ENCODE measurements at regions not wholly inside any gene's neighbourhood (a gene's known extent, or its start where the extent isn't known, plus 50 kb on each side); places are given as distances from the start of the nearest gene placed in this dataset.
"Not testable (repeated sequence)": the region's sequence is repeated elsewhere in the genome, so short reads cannot be mapped to it uniquely, and the experiment has no call there.

- no peak for DNase-seq (ENCODE audit: low read depth, low spot score)
- H3K4me3 ChIP-seq (ENCODE audit: low read depth, low read length) = no peak overlapping the region
- CTCF ChIA-PET = no interaction called here
- POLR2A ChIA-PET = no interaction called here
- TF ChIP-seq, protein P1, sequence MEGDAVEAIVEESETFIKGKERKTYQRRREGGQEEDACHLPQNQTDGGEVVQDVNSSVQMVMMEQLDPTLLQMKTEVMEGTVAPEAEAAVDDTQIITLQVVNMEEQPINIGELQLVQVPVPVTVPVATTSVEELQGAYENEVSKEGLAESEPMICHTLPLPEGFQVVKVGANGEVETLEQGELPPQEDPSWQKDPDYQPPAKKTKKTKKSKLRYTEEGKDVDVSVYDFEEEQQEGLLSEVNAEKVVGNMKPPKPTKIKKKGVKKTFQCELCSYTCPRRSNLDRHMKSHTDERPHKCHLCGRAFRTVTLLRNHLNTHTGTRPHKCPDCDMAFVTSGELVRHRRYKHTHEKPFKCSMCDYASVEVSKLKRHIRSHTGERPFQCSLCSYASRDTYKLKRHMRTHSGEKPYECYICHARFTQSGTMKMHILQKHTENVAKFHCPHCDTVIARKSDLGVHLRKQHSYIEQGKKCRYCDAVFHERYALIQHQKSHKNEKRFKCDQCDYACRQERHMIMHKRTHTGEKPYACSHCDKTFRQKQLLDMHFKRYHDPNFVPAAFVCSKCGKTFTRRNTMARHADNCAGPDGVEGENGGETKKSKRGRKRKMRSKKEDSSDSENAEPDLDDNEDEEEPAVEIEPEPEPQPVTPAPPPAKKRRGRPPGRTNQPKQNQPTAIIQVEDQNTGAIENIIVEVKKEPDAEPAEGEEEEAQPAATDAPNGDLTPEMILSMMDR (IDR thresholded peaks at IDR 0.05; ENCODE audit: insufficient read depth, low read length, missing control alignments) = no peak
Observed at GRCh38 chr11:87535513-87535912, 497.8 kb downstream of the TMEM135 start.

DNA sequence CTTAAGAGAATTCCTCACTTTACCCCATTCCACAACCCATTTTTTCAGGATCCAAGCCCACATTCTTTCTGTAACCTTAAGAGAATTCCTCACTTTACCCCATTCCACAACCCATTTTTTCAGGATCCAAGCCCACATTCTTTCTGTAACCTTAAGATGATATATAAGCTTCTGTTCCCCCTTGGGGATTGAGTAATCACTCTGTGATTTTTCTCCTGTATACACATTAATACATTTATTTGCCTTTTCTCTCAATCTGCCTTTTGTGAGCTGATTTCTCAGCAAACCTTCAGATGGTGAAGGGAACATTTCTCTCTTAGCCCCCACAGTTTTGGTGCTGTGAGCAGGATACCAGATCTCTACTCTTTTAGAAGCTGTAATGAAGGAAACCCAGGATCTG lies 494.1 kb downstream of the TMEM135 start:
- CTCF ChIA-PET; DNase-seq (ENCODE audit: low read depth, low spot score); POLR2A ChIA-PET; H3K4me3 ChIP-seq (ENCODE audit: low read depth, low read length): not testable (repeated sequence)

DNA sequence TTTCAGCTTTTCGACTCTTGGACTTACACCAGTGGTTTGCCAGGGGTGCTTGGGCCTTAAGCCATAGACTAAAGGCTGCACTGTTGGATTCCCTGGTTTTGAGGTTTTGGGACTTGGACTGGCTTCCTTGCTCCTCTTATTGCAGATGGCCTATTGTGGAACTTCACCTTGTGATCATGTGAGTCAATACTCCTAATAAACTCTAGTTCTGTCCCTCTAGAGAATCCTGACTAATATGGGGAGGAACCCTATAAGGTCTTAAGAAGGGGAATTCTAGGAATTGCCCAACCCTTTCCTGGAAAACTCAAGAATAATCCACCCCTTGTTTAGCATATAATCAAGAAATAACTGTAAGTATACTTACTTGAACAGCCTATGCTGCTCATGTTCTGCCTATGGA lies 491.8 kb downstream of the TMEM135 start:
- ChIA-PET CTCF (no interaction called here), POLR2A (no interaction called here)
- TF ChIP-seq, protein P1 (IDR thresholded peaks at IDR 0.05; ENCODE audit: insufficient read depth, low read length, missing control alignments) = no peak
- H3K4me3 ChIP-seq (ENCODE audit: low read depth, low read length) = no peak overlapping the region
- no peak for DNase-seq (ENCODE audit: low read depth, low spot score)

DNA sequence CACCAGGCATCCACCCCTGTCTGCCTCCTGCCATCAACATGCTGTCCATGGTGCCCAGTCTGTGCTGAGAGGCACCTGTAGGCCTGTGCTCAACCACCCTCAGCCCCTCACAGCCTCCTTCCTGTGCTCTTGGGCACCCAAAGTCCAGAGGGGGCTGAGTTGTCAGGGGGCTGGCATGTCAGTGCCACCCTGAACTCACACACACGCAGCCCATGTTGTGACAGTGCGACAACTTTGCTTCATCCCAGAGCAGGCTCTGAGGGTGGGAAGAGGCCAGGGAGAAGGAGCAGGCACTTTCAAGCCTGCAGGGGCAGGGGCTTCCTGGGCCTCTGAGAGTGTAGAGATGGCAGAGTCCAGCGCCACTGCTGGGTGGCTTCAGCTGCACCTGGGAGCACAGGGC lies 491.0 kb downstream of the TMEM135 start:
- ChIA-PET POLR2A (no interaction called here), CTCF (no interaction called here)
- TF ChIP-seq, protein P1 (IDR thresholded peaks at IDR 0.05; ENCODE audit: insufficient read depth, low read length, missing control alignments) = no peak
- no peak overlapping the region for H3K4me3 ChIP-seq (ENCODE audit: low read depth, low read length)
- DNase-seq (ENCODE audit: low read depth, low spot score) = no peak

GRCh38 chr11:87523276-87523675 lies 485.5 kb downstream of the TMEM135 start:
- no peak overlapping the region for H3K4me3 ChIP-seq (ENCODE audit: low read depth, low read length)
- POLR2A ChIA-PET = no interaction called here
- no peak for DNase-seq (ENCODE audit: low read depth, low spot score)
- TF ChIP-seq, protein P1 (IDR thresholded peaks at IDR 0.05; ENCODE audit: insufficient read depth, low read length, missing control alignments) = no peak
- CTCF ChIA-PET = no interaction called here

GRCh38 chr11:87518266-87518665 lies 480.5 kb downstream of the TMEM135 start:
- DNase-seq (ENCODE audit: low read depth, low spot score) = no peak
- H3K4me3 ChIP-seq (ENCODE audit: low read depth, low read length) = no peak overlapping the region
- POLR2A ChIA-PET = no interaction called here
- TF ChIP-seq, protein P1 (IDR thresholded peaks at IDR 0.05; ENCODE audit: insufficient read depth, low read length, missing control alignments) = no peak
- CTCF ChIA-PET = no interaction called here

DNA sequence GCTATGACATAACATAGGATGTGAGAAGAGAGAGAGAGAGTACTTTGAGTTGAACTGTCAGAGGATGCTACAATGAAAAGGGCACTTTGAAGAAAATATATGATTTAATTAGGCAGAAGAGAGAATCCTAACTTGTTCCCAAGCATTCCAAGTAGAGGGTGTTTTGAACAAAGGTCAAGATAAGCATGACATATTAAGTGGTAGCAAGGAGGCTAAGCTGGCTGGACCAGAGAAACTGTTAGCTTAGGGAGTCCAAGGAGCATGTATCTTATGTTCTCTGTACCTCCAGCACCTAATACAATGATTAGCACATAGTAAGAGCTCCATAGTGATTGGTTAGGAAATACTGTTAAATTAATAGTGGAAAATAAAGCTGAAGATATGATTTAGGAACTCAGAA lies 479.6 kb downstream of the TMEM135 start:
- CTCF ChIA-PET = no interaction called here
- POLR2A ChIA-PET = no interaction called here
- DNase-seq (ENCODE audit: low read depth, low spot score) = no peak
- no peak overlapping the region for H3K4me3 ChIP-seq (ENCODE audit: low read depth, low read length)
- TF ChIP-seq, protein P1 (IDR thresholded peaks at IDR 0.05; ENCODE audit: insufficient read depth, low read length, missing control alignments) = no peak

GRCh38 chr11:87507722-87508121 lies 470.0 kb downstream of the TMEM135 start:
- H3K4me3 ChIP-seq (ENCODE audit: low read depth, low read length); DNase-seq (ENCODE audit: low read depth, low spot score); POLR2A ChIA-PET; CTCF ChIA-PET: not testable (repeated sequence)

DNA sequence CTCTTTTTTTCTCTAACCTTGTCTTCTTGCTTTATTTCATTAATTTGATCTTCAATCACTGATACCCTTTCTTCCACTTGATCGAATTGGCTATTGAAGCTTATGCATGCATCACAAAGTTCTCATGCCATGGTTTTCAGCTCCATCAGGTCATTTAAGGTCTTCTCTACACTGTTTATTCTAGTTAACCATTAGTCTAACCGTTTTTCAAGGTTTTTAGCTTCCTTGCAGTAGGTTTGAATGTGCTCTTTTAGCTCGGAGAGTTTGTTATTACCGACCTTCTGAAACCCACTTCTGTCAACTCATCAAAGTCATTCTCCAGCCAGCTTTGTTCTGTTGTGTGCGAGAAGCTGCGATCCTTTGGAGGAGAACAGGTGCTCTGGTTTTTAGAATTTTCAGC lies 469.2 kb downstream of the TMEM135 start:
- H3K4me3 ChIP-seq (ENCODE audit: low read depth, low read length); POLR2A ChIA-PET; CTCF ChIA-PET; DNase-seq (ENCODE audit: low read depth, low spot score): not testable (repeated sequence)

Data from AG04449 (cell line).